Gastrocnemius medialis (tissue), 4 donors: ENCODE measurements at regions not wholly inside any gene's neighbourhood (a gene's known extent, or its start where the extent isn't known, plus 50 kb on each side); places are given as distances from the start of the nearest gene placed in this dataset.

Experiments used
- ATAC-seq, 2 donors: fragments of 150-250 bp; one replicate each; pipeline ENCODE4 v1.9.1; 2016
- DNase-seq, 2 donors: peaks; one replicate each; pipeline ENCODE4 v3.0.0-alpha.2; 2019
- H3K27ac ChIP-seq, 4 donors: fragments of 200-600 bp; sonication (generic); 1 replicate in 1 of 4; 2 replicates in 3 of 4; pipeline ENCODE4 v1.5.1; 2016 to 2018; ENCODE audit warnings: mild to moderate bottlenecking in 2 of 4, moderate library complexity in 1 of 4
- H3K27me3 ChIP-seq, 3 donors: fragments of 200-600 bp; sonication (generic) in 2 of 3; 1 replicate in 1 of 3; 2 replicates in 2 of 3; pipeline versions ENCODE4 v1.5.1 to v1.6.0; 2016 to 2019; ENCODE audit warnings: mild to moderate bottlenecking in 1 of 3, moderate library complexity in 1 of 3
- H3K36me3 ChIP-seq, 2 donors: fragments of 200-600 bp; sonication (generic) in 1 of 2; one replicate each; pipeline ENCODE4 v1.5.1; 2017 to 2018
- H3K4me1 ChIP-seq, 2 donors: fragments of 200-600 bp; sonication (generic) in 1 of 2; one replicate each; pipeline ENCODE4 v1.5.1; 2016 to 2017; ENCODE audit warnings: mild to moderate bottlenecking in 2 of 2
- H3K4me3 ChIP-seq, 4 donors: fragments of 200-600 bp; sonication (generic) in 3 of 4; 1 replicate in 1 of 4; 2 replicates in 3 of 4; pipeline ENCODE4 v1.5.1; 2016 to 2019; ENCODE audit warnings: mild to moderate bottlenecking in 2 of 4
- H3K9me3 ChIP-seq, 3 donors: fragments of 200-600 bp; sonication (generic) in 2 of 3; 1 replicate in 1 of 3; 2 replicates in 2 of 3; pipeline ENCODE4 v1.5.1; 2016 to 2019
- CTCF ChIP-seq, 5 experiments: fragments of 450-650 bp in 3 of 5; fragments of 200-600 bp in 2 of 5; sonication (generic) in 2 of 5; IDR thresholded peaks in 4 of 5; conservative IDR thresholded peaks in 1 of 5; 1 replicate in 4 of 5; 2 replicates in 1 of 5; pipeline ENCODE4 v1.5.1; 2016 to 2019; ENCODE audit warnings: antibody characterized with exemption in 5 of 5, mild to moderate bottlenecking in 3 of 5, moderate library complexity in 3 of 5
- POLR2A ChIP-seq, 2 donors: fragments of 450-650 bp; IDR thresholded peaks; one replicate each; pipeline ENCODE4 v1.6.1; 2017; ENCODE audit warnings: antibody characterized with exemption in 2 of 2, mild to moderate bottlenecking in 2 of 2, moderate library complexity in 2 of 2
- in situ Hi-C, 4 donors: fragments of 200-750 bp; cut with MboI; loops; one replicate each; pipeline versions ENCODE4 v1.15.0 to v1.8.0; 2017; ENCODE audit warnings: low sequenced_read_pairs in 4 of 4
- intact Hi-C: fragments of 100-400 bp; cut with DNase I; formaldehyde crosslinking; loops from one replicate; pipeline ENCODE4 v1.15.1; 2023; ENCODE audit warnings: low total_unique reads

DNA sequence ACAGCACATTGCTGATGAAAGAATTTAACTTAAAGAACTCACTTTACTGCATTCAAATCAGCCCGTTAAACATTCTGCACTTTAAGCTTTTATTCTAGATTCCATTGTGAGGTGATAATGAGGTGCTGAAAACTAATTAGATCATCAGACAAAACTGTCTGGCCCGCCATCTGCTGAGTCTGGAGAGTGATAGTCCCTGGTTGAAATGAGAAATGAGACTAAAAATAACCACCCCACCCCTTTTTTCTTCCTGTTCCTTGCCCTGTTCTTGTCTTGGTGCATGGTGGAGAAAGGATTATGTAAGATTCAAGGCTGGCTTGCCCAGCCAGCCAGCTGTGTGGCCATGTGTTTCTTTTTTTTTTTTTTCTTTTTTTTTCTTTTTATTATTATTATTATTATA is 277.0 kb upstream of the COBL start:
- TF ChIP-seq POLR2A (IDR thresholded peaks at IDR 0.05) = no peak
- no peak for TF ChIP-seq CTCF (IDR thresholded peaks at IDR 0.05 in 4 of 5, conservative IDR thresholded peaks at IDR 0.05 in 1 of 5)
- no peaks in the 10 kb centered on the region for H3K9me3 ChIP-seq
- no peaks in the 10 kb centered on the region for H3K4me1 ChIP-seq
- no peaks in the 10 kb centered on the region for H3K36me3 ChIP-seq
- intact Hi-C loops = no loop called here
- no peak overlapping the region for H3K4me3 ChIP-seq
- H3K27ac ChIP-seq = no peak overlapping the region
- no peaks in the 10 kb centered on the region for H3K27me3 ChIP-seq
- DNase-seq = no peak
- ATAC-seq = no peak
- in situ Hi-C loops = no loop called here

DNA sequence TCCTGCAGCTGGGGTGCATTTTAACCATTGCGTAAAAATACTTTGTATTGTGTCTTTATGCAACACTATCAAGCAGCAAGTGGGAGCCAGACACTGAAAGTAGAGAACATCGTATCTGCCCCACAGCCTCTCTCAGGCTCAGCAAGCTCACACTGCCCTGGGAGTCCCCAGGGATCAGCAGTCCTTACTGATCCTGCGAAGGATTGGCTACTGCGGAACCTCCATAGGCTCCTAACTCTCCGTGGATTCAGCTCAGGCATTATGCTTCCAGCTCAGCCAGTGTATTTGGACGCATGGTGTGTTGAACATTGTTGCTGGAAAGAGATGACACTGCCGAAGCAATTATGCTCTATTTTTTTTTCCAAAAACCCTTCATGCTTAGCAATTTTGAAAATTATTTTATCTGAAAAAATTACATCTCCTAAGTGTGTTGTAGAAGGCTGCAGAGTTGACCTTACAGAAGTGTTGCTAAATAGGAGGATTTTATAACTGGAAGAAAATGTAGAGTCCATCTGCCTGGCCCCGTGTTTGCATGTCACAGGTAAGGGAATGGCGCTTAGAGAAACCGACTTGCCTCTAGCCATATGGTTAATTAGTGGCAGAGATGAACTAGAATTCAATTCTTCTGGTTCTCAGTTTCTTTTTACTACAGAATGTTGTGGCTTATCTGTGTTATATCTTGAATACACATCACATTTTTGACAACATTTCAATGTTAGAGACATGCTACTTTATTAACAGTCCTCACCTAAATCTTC is 276.4 kb upstream of the COBL start:
- no peak overlapping the region for H3K27ac ChIP-seq
- no peaks in the 10 kb centered on the region for H3K36me3 ChIP-seq
- intact Hi-C loops (no loop called here), in situ Hi-C loops (no loop called here)
- no peak for TF ChIP-seq CTCF (IDR thresholded peaks at IDR 0.05 in 4 of 5, conservative IDR thresholded peaks at IDR 0.05 in 1 of 5)
- no peak for TF ChIP-seq POLR2A (IDR thresholded peaks at IDR 0.05)
- no peaks in the 10 kb centered on the region for H3K4me1 ChIP-seq
- no peak overlapping the region for H3K4me3 ChIP-seq
- H3K9me3 ChIP-seq = no peaks in the 10 kb centered on the region
- no peaks in the 10 kb centered on the region for H3K27me3 ChIP-seq
- no peak for DNase-seq
- ATAC-seq = no peak

- in situ Hi-C loops (no loop called here), intact Hi-C loops (no loop called here)
- H3K27ac ChIP-seq = no peak overlapping the region
- no peak overlapping the region for H3K4me3 ChIP-seq
- no peaks in the 10 kb centered on the region for H3K36me3 ChIP-seq
- no peaks in the 10 kb centered on the region for H3K27me3 ChIP-seq
- DNase-seq = no peak
- no peak for ATAC-seq
- no peaks in the 10 kb centered on the region for H3K9me3 ChIP-seq
- TF ChIP-seq POLR2A (IDR thresholded peaks at IDR 0.05) (no peak), CTCF (IDR thresholded peaks at IDR 0.05 in 4 of 5, conservative IDR thresholded peaks at IDR 0.05 in 1 of 5) (no peak)
- no peaks in the 10 kb centered on the region for H3K4me1 ChIP-seq
Observed at GRCh38 chr7:51591223-51591622, 274.6 kb upstream of the COBL start.

- Histone ChIP-seq H3K36me3 (no peaks in the 10 kb centered on the region), H3K27ac (no peak overlapping the region), H3K27me3 (no peaks in the 10 kb centered on the region), H3K4me1 (no peaks in the 10 kb centered on the region), H3K4me3 (no peak overlapping the region), H3K9me3 (no peaks in the 10 kb centered on the region)
- ATAC-seq (no peak), DNase-seq (no peak)
- TF ChIP-seq CTCF (IDR thresholded peaks at IDR 0.05 in 4 of 5, conservative IDR thresholded peaks at IDR 0.05 in 1 of 5) (no peak), POLR2A (IDR thresholded peaks at IDR 0.05) (no peak)
- in situ Hi-C loops (no loop called here), intact Hi-C loops (no loop called here)
Observed at GRCh38 chr7:51590746-51591145, 274.1 kb upstream of the COBL start.

DNA sequence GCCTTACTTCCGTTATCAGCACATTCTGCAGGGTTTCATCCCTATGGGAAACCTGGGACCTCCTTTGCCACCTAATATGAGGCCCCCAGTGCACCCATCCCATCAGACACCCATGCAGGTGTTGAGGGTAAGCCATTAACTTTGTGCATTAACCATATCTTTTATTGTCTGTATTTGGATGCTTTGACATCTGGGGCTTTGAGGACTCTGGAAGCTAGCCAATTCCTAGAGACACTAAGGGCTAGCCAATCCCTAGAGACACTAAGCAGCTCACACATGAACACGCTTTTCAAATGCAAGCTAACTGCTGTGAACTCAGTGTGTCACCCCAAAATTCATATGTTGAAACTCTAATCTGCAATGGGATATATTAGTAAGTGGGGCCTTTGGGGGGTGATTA is 272.5 kb upstream of the COBL start:
- Histone ChIP-seq H3K4me3 (no peak overlapping the region), H3K36me3 (no peaks in the 10 kb centered on the region), H3K9me3 (no peaks in the 10 kb centered on the region), H3K4me1 (no peaks in the 10 kb centered on the region), H3K27ac (no peak overlapping the region), H3K27me3 (no peaks in the 10 kb centered on the region)
- ATAC-seq = no peak
- TF ChIP-seq CTCF (IDR thresholded peaks at IDR 0.05 in 4 of 5, conservative IDR thresholded peaks at IDR 0.05 in 1 of 5) = no peak
- no peak for TF ChIP-seq POLR2A (IDR thresholded peaks at IDR 0.05)
- in situ Hi-C loops = no loop called here
- DNase-seq = no peak
- intact Hi-C loops = no loop called here
